Posterior cingulate gyrus (tissue), 11 donors: ENCODE measurements at regions not wholly inside any gene's neighbourhood (a gene's known extent, or its start where the extent isn't known, plus 50 kb on each side); places are given as distances from the start of the nearest gene placed in this dataset.
A peak's percentile ranks its signal among the peaks of the same experiment; 100 is the strongest.

ENCODE experiments used
- DNase-seq, 10 donors: peaks; one replicate each; pipeline versions ENCODE4 v3.0.0 to v3.0.0-alpha.2; 2020 to 2021; ENCODE audit warnings: mixed read lengths in 3 of 10
- intact Hi-C: fragments of 100-400 bp; cut with DNase I; formaldehyde crosslinking; loops from one replicate; pipeline ENCODE4 v1.15.1; 2023

DNA sequence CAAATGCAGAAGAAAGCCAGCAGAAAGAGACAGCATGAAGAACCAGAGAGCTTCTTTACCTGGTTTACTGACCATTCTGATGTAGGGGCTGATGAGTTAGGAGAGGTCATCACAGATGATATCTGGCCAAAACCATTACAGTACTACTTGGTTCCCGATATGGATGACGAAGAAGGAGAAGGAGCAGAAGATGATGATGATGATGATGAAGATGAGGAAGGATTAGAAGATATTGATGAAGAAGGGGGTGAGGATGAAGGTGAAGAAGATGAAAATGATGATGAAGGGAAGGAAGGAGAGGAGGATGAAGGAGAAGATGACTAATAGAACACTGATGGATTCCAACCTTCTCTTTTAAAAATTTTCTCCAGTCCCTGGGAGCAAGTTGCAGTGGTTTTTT, 178.2 kb upstream of the CRY1 start:
- DNase-seq = no peak
- intact Hi-C loops = no loop called here

DNA sequence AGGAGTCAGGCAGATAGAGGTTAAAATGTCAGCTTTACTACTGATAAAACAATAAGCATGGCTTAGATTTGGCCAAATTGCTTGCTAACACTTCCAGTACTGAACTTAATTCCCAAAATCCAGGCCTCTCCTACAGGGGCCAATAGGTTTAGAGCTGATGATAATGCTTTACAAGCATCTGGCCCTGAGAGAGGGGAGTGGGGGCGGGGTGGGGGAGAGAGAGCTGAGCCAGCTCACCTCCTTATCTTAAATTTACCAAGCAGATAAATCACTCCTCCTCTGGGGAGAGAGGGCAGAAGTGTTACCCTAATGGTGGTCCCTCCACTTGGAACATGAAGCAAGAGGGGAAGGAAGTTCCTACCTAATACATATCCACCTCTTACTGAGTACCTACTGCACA, 182.2 kb upstream of the CRY1 start:
- no peak for DNase-seq
- intact Hi-C loops = no loop called here

DNA sequence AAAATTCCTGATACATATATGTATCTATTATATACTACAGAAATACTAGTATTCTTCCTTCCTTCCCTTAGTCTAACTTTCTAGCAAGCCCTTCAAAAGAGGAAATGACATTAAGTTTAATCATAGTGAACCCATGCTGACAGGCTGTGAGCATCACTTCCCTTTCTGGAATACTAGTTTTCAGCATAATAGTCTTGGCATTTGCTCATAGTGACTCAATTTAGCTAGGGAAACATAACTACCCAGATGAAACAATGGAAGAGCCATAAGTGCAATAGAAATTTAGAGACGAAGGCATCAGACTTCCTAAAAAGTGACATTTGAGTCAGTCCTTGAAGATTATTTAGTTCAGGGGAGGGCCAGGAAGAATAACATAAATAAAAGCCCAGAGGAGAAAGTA, 184.5 kb upstream of the CRY1 start:
- intact Hi-C loops = no loop called here
- DNase-seq = no peak

DNA sequence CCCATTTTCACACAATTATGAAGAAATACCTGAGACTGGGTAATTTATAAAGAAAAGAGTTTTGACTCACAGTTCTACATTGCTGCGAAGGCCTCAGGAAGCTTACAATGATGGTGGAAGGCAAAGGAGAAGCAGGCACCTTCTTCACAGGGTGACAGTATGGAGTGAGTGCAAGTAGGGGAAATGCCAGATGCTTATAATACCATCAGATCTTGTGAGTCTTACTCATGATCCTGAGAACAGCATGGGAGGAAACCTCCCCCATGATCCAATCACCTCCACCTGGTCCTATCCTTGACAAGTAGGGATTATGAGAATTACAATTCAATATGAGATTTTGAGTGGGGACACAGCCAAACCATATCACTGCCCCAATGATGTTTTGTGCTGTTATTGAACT, 189.3 kb upstream of the CRY1 start:
- intact Hi-C loops = no loop called here
- no peak for DNase-seq

DNA sequence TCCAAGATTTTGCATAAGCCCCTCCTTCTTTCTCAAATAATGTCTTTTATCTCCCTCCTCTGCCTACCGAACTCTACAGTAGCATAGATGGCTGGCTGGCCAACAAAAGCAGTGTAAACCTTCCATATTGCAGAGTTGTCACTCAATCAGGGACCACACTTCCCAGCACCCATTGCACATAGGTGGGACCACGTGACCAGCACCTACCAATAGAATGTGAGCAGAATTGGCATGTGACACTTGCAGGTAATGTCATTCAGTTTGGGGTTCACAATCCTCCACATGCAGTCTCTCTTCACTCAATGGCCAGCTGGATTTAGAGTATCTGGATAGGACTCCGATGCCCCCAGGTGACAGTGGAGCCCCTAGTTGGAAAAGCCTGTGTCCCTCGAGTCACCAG, 190.3 kb upstream of the CRY1 start:
- intact Hi-C loops = no loop called here
- DNase-seq = no peak

DNA sequence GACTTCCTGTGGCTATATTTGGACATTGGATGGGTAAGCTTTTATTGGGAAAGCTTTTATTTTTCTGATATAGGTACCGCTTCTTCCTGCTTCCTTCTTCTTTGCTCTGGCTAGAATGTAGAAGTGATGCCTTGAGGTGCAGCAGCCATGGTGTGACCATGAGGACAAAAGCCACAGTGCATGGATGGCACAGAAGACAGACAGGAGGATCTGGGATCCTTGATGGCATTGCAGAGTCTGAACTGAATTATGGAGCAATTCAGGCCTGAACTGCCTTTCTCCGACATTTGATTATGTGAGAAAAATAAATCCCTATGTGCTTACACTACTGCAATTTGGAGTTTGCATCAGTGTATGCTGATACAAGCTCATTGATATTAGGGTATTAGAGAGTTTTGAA, 191.3 kb upstream of the CRY1 start:
- intact Hi-C loops = no loop called here
- DNase-seq = no peak

DNA sequence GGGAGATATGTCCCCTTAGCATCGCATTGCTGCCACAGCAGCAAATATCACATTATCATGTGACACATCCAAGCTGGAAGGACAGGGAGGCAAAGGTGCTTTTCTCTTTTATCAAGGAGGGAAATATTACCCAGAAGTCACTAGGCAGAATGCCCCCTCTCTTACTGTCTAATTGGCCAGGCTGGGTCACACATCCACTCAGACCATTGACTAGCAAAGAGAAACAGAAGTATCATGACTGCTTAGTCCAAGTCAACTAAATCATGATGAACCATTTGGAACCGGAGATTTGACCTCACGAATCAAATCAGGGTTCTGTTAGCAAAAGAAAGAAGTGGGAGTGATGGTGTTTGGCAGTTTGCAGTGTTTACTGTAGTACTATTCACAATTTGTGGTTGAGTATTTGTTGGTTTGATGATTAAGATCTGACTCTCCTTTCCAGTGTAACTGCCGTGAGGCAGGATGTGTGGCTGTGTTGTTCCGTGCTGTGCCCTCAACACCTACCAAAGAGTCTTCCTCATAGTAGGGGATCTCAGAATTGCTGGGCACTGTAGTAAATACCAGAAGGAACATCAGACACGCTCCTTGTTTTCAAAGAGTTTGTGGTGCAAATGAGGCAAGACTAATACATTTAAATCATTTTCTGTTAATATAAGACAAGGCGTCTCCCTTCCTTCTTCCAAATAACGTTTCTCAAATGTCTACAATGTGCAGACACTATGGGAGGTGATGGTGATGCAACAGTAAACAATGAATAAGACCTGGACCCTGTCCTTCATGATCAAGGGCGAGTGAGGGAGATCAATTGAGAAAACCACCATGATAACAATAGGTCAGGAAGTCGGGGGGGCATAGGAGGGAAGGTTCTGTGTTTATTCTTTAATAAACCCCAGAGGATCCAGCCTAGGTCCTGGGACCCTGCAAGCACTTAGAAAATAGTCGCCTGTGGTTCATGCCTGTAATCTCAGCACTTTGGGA, 194.4 kb upstream of the CRY1 start:
- intact Hi-C loops = no loop called here
- DNase-seq = no peak

DNA sequence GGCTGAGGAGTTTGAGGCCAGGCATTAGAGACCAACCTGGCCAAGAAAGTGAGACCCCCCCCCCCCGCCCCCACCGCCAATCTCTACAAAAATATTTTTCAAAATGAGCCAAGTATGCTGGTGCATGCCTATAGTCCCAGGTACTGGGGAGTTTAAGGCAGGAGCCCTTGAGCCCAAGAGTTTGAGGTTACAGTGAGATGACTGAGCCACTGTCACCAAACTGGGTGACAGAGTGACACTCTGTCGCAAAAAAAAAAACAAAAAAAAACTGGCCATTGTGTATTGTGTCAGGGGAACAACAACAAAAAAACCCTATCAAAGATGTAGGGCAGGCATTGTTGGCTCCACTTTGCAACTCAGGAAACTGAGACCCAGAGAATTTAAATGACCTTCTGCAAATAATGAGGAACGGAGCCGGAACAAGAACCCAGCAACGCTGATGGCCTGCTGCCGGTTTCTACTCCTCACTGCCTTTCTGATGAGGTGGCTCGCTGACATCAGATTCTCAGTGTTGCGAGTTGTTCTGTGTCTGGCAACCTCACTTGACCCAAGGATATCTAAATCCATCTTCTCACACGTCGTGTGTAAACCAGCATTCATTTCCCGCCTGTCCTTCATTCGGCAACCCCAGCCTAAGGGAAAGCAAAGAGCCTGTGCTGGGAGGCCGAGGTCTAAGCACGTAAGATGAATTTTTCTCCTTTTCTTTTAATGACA, 195.2 kb upstream of the CRY1 start:
- no peak for DNase-seq
- intact Hi-C loops = no loop called here

DNA sequence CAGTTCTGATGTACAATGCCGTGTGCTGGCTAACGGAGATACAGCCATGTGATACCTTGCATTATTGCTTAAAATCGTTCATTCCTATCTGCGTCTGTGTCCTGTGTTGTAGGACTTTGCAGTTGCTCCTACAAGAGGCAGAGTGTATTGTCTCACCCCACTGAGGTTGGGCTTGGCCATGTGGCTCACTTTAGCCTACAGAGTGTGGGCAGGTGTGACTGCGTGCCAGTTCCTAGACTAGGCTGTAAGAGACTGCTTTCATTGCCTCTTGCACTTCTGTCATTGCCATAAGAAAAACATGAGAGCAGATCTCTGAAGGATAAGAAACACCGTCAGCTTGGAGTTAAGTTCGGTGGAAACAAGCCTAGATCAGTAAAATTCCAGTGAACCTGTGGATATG, 197.7 kb upstream of the CRY1 start:
- peak in 3 of 10 donors; percentile 22 to 79 (median 73) for DNase-seq
- intact Hi-C loops = no loop called here

DNA sequence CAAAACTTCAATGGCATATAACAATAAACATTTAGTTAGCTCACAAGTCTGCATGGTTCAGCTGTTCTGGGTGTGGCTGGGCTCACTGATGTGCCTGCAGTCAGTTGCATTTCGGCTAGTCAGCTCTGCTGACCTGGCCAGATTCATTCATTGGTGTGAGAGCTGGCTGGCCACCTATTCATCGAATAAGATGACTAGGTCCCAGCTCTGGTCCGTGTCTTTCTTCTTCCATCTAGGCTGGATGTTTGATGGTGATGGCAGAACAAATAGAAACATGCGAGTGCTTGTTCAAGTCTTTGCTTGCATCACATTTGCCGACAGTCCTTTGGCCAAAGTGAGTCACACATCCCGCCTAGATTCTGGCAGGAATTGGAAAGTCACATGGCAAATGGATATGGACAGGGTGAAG, 203.3 kb upstream of the CRY1 start:
- no peak for DNase-seq
- intact Hi-C loops = no loop called here

DNA sequence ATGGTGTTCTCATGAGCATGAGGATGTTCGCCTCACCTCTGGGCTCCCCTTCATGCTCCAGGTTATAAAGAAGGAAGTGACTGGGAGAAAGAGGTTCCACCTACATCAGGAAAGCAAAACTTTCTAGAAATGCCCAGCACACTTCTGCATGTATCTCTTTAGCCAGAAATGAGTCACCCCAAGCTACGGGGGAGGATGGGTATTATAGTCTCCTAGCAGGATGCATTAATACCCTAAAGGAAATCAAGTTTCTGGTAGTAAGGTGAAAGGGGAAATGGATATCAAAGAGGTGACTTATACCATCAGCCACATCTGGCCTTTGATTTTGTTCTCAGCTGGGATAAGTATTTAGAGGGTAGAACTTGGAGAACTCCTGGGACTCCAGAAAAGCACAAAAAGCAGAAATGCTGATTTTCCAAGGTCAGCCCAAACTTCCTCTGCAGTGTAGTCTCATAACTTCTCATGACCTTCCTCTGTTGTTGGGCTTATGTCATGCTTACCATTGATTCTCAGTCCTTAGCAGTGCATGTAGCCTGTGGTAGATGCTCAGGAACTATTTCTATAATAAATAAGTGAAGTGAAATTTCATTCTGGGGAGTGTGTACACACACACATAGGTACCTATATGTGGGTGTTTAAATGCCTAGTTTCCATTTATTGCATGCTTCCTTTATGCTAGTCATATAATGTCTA, 209.4 kb upstream of the CRY1 start:
- intact Hi-C loops = no loop called here
- DNase-seq = no peak

DNA sequence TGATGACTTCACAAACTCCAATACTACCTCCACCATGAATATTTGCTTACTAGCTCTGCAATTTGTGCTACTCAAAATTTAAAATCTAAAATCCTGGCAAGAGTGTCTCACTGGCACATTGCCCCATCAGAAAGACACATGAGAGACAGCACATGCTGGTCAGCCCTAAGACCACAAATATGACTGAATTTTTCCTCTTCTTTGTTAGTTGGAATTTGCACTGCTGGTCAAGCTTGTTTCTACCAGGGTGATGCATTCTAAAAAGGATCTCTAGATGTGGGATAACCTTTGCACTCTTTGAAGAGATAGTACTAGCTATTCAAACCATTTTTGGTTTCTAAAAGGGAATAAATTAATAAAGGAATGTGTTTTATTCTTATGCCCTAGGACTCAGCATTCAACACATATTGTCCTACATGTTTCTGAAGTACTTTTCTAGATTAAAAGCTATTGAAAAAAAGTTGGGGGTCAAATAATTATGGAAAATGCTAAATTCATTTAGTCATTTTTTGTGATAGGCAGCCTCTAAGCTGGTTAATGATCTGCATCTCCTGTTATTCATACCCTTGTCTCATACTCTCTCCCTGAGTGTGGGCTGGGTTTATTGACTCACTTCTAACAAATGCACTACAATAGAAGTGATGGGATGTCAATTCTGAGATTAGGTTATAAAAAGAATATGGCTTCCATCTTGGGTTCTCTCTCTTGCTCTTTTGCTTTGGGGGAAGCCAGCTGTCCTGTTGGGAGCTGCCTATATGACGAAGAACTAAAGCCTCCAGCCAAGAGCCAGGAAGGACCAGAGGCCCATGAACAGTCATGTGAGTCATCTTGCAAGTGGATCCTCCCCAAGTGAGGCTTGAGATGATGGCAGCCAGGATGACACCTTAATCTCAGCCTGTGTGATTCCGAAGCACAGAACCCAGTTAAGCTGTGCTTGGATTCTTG, 211.5 kb upstream of the CRY1 start:
- DNase-seq = no peak
- intact Hi-C loops = no loop called here

DNA sequence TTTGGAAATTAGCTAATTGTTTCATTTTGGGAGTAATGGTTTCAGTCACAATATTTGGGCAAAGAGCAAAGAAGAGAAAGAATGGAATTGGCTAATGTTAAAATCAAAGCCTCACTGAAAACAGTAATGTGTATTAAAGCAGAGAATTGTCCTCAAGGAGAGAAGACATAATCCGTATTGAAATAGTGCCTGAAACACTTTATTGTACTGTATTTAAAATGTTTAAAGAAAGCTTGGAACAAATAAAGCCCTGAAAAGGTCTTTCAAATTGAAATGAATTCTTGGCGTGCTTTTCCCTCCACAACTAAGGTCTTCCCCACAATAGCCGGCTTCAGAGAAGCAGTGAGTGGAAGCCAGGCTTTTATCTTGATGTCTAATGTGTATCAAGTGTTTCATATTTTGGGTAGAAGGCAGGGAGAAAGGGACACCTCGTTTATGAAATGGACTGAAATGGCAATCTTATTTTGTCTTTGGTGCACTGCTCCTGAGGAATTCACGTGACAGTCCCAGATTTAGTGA, 212.9 kb upstream of the CRY1 start:
- intact Hi-C loops = no loop called here

DNA sequence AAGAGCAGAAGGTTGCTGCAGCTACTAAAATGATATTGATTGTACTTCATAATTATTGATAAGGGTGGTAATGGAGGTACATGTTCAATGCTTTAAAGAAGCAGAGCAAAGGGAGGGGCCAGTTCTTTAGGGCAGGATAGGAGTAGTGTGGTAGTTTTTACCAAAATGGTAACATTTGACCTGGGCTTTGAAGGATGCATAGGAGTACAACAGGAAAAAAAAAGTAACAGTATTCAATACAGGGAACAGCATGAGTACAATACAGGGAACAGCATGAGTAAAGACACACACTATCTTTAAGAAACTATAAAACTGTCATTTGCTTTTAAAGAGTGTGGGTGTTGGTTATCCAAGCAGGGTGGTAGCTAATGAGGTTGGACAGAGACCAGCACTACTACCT, 215.0 kb upstream of the CRY1 start:
- intact Hi-C loops = no loop called here

More for the DNA sequence above, 212.9 kb upstream of the CRY1 start:
- DNase-seq = no peak

DNA sequence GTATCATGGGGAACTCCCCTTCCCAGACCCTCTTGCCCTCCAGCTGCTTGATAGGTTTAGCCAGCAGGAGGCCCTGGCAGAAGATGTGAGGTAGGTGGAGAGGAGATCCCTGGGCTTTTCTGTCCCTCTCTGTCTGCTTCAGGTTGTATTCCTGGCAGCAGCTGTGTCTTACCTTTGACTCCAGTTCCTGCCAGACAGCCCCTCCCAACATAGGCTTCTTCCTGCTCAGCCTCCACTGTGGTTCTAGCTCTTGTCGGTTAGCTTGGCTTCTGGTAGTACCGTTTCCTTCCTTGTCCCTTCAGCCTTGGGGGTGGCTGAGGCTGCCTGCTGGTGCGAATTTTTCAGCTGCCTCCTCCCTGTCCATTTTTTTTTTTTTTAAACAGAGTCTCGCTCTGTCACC, 215.7 kb upstream of the CRY1 start:
- DNase-seq = no peak
- intact Hi-C loops = no loop called here

More for the DNA sequence above, 215.0 kb upstream of the CRY1 start:
- DNase-seq = no peak

DNA sequence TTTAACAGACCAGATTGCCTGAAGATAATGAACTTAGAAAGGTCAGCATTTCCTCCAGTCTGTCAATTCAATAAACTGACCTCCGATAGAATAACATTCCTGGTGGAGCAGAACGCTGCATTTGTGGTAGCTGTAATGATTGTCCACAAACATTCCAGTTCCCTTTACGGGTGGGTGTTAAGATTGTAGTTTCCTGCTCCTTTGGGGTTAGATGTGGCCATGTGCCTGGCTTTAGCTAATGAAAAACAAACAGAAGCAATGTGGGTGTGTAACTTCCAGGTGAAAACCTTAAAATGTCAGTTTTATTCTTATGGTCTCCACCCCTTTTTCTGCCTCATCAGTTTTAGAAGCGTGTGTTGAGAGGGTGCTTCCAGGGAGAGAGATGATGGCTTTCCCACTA, 217.3 kb upstream of the CRY1 start:
- intact Hi-C loops = no loop called here
- no peak for DNase-seq

DNA sequence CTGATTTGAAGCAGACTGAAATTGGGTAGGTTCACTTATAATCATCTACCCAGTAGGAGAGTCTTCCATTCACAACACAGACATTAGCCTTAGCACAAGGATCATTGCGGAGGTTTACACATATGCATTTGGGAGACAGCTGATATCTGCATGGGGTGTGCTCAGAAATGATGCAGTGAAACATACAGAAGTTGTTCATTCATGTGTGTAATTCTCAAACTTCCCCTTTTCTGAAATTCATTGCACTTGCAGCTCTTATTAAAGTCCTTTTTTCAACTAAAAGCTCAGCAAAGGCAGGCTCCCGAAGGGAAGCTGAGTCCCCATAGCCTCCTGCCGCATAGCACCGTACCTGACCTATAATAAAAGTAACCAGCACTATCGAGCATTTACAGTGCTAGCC, 218.3 kb upstream of the CRY1 start:
- no peak for DNase-seq
- intact Hi-C loops = no loop called here

DNA sequence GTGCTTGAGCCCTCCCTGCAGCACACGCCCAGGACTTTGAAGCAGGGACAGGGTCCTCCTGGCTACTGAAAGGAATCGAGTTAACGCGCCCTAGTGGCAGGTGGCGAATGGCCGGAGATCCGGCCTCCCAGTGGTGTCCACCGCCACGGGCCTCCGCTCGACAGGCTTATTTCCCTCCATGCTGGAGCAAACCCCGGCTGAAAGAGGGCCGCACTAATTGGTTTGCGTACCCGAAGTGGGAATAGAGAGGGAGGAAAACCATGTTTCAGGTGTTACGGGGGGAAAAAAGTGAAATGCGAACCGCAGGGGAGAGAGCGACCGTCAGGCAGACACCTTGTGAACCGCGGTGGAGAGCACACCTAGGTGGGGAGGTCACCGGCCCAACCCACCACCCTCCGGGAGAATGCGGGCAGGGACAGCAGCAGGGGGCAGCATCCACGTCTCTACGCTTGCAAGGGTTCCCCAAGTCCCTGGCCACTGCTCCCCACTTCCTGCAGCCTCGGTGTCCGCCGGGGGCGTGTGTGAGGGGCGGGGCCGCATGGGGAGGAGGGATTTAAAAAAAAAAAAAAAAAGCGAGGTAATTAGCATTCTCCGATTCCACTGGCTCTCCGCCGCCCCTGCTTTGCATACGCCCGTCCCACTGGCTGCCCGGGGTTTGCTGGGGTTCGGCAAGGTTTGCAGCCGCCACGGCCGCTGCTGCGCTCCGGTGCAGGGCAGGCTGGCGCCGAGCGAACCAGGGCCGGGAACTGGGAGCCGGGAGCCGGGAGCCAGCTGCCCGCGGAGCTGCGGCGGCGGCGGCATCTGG, 224.6 kb upstream of the CRY1 start:
- DNase-seq = peak; percentile 21 to 94 (median 68)
- intact Hi-C loops = no loop called here

DNA sequence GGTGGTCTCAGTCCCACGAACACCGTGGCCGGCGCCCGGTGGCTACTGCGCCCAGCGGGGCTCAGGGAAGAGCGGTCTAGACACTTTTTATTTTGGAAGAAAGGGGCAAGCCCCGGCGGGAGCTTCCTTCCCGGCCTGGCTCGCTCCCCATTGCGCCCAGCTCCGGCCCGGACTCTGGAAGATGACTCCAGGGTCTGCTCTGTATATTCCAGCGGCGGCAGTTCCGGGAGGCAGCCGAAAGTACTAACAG, 225.1 kb upstream of the CRY1 start:
- DNase-seq = no peak
- intact Hi-C loops = no loop called here
